GM15510 (cell line): ENCODE measurements at regions not wholly inside any gene's neighbourhood (a gene's known extent, or its start where the extent isn't known, plus 50 kb on each side); places are given as distances from the start of the nearest gene placed in this dataset.

Experiments
- POLR2A ChIP-seq: IDR thresholded peaks from 3 replicates; pipeline ENCODE4 v1.6.1; 2011; ENCODE audit warnings: borderline replicate concordance; ENCODE audit not compliant: insufficient read length; ENCODE audit errors: extremely low read depth

GRCh38 chr20:63059684-63060056 lies 52.9 kb upstream of the BHLHE23 start:
- no peak for TF ChIP-seq POLR2A

GRCh38 chr20:63058696-63059335 lies 52.1 kb upstream of the BHLHE23 start:
- TF ChIP-seq POLR2A: no peak

GRCh38 chr20:63057171-63058117 lies 50.7 kb upstream of the BHLHE23 start:
- no peak for TF ChIP-seq POLR2A

GRCh38 chr20:63056236-63057170 lies 49.7 kb upstream of the BHLHE23 start:
- TF ChIP-seq POLR2A: no peak
